OCI-LY7 (cell line): ENCODE measurements at regions not wholly inside any gene's neighbourhood (a gene's known extent, or its start where the extent isn't known, plus 50 kb on each side); places are given as distances from the start of the nearest gene placed in this dataset.

Experiments used
- EZH2phosphoT487 ChIP-seq: fragments of 200-600 bp; sonication (generic); IDR thresholded peaks from 2 replicates; pipeline ENCODE4 v1.6.1; 2018; ENCODE audit warnings: low read depth, borderline replicate concordance, mild to moderate bottlenecking, mixed run types, antibody characterized with exemption, low read length, moderate library complexity, mixed read lengths
- TF ChIP-seq, protein P1 (sequence below): fragments of 200-600 bp; sonication (generic); conservative IDR thresholded peaks from 2 replicates; pipeline ENCODE4 v1.5.1; 2014; ENCODE audit warnings: mild to moderate bottlenecking, antibody characterized with exemption, low read length, moderate library complexity, mixed read lengths

- TF ChIP-seq, protein P1, sequence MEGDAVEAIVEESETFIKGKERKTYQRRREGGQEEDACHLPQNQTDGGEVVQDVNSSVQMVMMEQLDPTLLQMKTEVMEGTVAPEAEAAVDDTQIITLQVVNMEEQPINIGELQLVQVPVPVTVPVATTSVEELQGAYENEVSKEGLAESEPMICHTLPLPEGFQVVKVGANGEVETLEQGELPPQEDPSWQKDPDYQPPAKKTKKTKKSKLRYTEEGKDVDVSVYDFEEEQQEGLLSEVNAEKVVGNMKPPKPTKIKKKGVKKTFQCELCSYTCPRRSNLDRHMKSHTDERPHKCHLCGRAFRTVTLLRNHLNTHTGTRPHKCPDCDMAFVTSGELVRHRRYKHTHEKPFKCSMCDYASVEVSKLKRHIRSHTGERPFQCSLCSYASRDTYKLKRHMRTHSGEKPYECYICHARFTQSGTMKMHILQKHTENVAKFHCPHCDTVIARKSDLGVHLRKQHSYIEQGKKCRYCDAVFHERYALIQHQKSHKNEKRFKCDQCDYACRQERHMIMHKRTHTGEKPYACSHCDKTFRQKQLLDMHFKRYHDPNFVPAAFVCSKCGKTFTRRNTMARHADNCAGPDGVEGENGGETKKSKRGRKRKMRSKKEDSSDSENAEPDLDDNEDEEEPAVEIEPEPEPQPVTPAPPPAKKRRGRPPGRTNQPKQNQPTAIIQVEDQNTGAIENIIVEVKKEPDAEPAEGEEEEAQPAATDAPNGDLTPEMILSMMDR: no peak
- TF ChIP-seq EZH2phosphoT487: no peak
Measured at GRCh38 chr13:46968450-46968849, 71.6 kb upstream of the HTR2A start.
